ENCODE measurements at regions not wholly inside any gene's neighbourhood (a gene's known extent, or its start where the extent isn't known, plus 50 kb on each side); places are given as distances from the start of the nearest gene placed in this dataset.

DNA sequence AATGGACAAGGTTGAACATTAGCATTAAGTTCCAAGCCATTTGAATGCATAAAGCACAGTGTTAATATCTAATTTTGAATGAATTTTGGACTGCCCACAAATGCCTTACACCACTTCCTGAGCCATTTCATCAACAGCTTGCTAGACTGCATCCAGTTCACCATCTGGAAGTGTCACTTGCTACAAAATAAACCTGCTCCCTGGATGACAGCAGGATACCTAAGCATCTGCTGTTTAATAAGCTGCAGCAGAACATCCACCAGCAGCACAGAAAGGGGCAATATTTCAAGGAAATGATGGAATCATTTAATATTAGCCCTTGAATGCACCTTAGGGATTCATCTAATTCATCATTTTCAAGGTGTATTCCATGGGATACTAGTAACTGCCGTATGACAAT lies 76.6 kb upstream of the PCDH9 start:
- H2BK15ac ChIP-seq (ENCODE audit: low read length), result no peak overlapping the region
- no peak overlapping the region for H3K4me2 ChIP-seq (ENCODE audit: insufficient read depth in 1 of 2, low read depth in 2 of 2, low read length in 2 of 2)
- H3K4me3 ChIP-seq (ENCODE audit: extremely low read depth in 1 of 4, insufficient read depth in 2 of 4, low read depth in 3 of 4, low read length in 4 of 4), result no peak overlapping the region
- no peaks in the 10 kb centered on the region for H3K23me2 ChIP-seq (ENCODE audit: low read depth, low read length)
- no peaks in the 10 kb centered on the region for H4K20me1 ChIP-seq (replicated peaks in 1 of 2; ENCODE audit: control insufficient read depth in 1 of 2, insufficient read depth in 2 of 2, low read length in 2 of 2)
- H3K14ac ChIP-seq (ENCODE audit: insufficient read length), result no peak overlapping the region
- 100% methylated on average over 1 of the region's 1 CpG; no CpG with 5 or more reads in 1 of the 2 experiments for WGBS, 2 experiments (ENCODE audit: extremely low coverage in 1 of 2, insufficient coverage in 1 of 2, insufficient read length in 1 of 2, insufficient replicate concordance in 2 of 2, low coverage in 1 of 2, low lambda C conversion rate in 2 of 2, missing lambda C conversion rate in 1 of 2)
- CTCF ChIA-PET (ENCODE audit: partially characterized antibody), result interaction anchor here (0.6 kb wide), 1 partner anchor 214 kb away, joined by 3 read pairs; no protein-coding TSS in a partner anchor
- H3K23ac ChIP-seq (ENCODE audit: insufficient read length), result no peak overlapping the region
- no peaks in the 10 kb centered on the region for H3K79me1 ChIP-seq (ENCODE audit: low read depth, low read length)
- no peak overlapping the region for H4K8ac ChIP-seq (ENCODE audit: extremely low read depth, insufficient read depth, low read length)
- no peak overlapping the region for H2BK12ac ChIP-seq (ENCODE audit: low read depth, low read length)
- H3K4me1 ChIP-seq (replicated peaks in 1 of 4; ENCODE audit: control insufficient read depth in 3 of 4, insufficient read depth in 4 of 4, low read length in 3 of 4), result no peaks in the 10 kb centered on the region
- H2BK5ac ChIP-seq (ENCODE audit: low read depth, low read length), result no peak overlapping the region
- no peak overlapping the region for H3K18ac ChIP-seq (ENCODE audit: extremely low read depth, low read length)
- no peaks in the 10 kb centered on the region for H3K36me3 ChIP-seq (ENCODE audit: control insufficient read depth in 2 of 4, insufficient read depth in 4 of 4, low read length in 3 of 4)
- H3K56ac ChIP-seq (replicated peaks; ENCODE audit: insufficient read length, low read depth, low read length), result no peak overlapping the region
- FAIRE-seq, result no peak
- H3K79me2 ChIP-seq (ENCODE audit: control insufficient read depth in 1 of 2, insufficient read depth in 2 of 2, low read length in 2 of 2), result no peaks in the 10 kb centered on the region
- DNase-seq (ENCODE audit: low read depth in 1 of 2, low spot score in 2 of 2), result no peak
- no peak overlapping the region for H2BK120ac ChIP-seq (replicated peaks; ENCODE audit: low read depth, low read length)
- H3K27me3 ChIP-seq (replicated peaks in 1 of 4; ENCODE audit: control insufficient read depth in 3 of 4, extremely low read depth in 1 of 4, insufficient read depth in 3 of 4, low read length in 3 of 4), result no peaks in the 10 kb centered on the region
- no peak overlapping the region for H2AK5ac ChIP-seq (ENCODE audit: low read depth, low read length)
- POLR2A ChIA-PET (ENCODE audit: partially characterized antibody), result no interaction called here
- no peak overlapping the region for H4K91ac ChIP-seq (replicated peaks; ENCODE audit: insufficient read length, low read length)
- H3K27ac ChIP-seq (ENCODE audit: low read depth, low read length), result no peak overlapping the region
- H4K5ac ChIP-seq (ENCODE audit: insufficient read length, low read depth, low read length), result no peak overlapping the region
- H3K4ac ChIP-seq (replicated peaks; ENCODE audit: insufficient read length, low read depth, low read length), result no peak overlapping the region
- H2AFZ ChIP-seq (ENCODE audit: low read length), result no peak overlapping the region
- no peak overlapping the region for H2BK20ac ChIP-seq (ENCODE audit: low read length)
- H3K9me3 ChIP-seq (ENCODE audit: insufficient read depth in 2 of 2, low read depth in 1 of 2, low read length in 1 of 2), result no peaks in the 10 kb centered on the region
- H3K9ac ChIP-seq (replicated peaks in 1 of 4; ENCODE audit: extremely low read depth in 1 of 4, low read depth in 3 of 4, low read length in 3 of 4), result no peak overlapping the region
- no peak for TF ChIP-seq CREB1 (IDR thresholded peaks at IDR 0.05)
- TF ChIP-seq CEBPB (IDR thresholded peaks at IDR 0.05; ENCODE audit: low read depth, low read length), result no peak
- no peak for TF ChIP-seq JUN (IDR thresholded peaks at IDR 0.05; ENCODE audit: low read depth, low read length)
- no peak for TF ChIP-seq SP4 (IDR thresholded peaks at IDR 0.05; ENCODE audit: low read length)
- TF ChIP-seq YY1 (IDR thresholded peaks at IDR 0.05; ENCODE audit: low read depth, low read length), result no peak
- TF ChIP-seq KDM5A (IDR thresholded peaks at IDR 0.05; ENCODE audit: low read length), result no peak

All from H1 (cell line).